ENCODE measurements at regions not wholly inside any gene's neighbourhood (a gene's known extent, or its start where the extent isn't known, plus 50 kb on each side); places are given as distances from the start of the nearest gene placed in this dataset.

- no peak for DNase-seq
These were observed 136.6 kb downstream of the PIK3R1 start for GRCh38 chr5:68352166-68352565.

GRCh38 chr5:68353605-68354004 lies 138.0 kb downstream of the PIK3R1 start:
- no peak for DNase-seq

GRCh38 chr5:68354315-68354714 lies 138.8 kb downstream of the PIK3R1 start:
- no peak for DNase-seq

- no peak for DNase-seq
These were observed 140.7 kb downstream of the PIK3R1 start for GRCh38 chr5:68356216-68356615.

- no peak for DNase-seq
These were observed 141.1 kb downstream of the PIK3R1 start for GRCh38 chr5:68356623-68357022.

GRCh38 chr5:68359699-68360098 lies 144.1 kb downstream of the PIK3R1 start:
- DNase-seq: no peak

GRCh38 chr5:68362331-68362730 lies 146.8 kb downstream of the PIK3R1 start:
- no peak for DNase-seq

GRCh38 chr5:68365889-68366288 lies 150.3 kb downstream of the PIK3R1 start:
- no peak for DNase-seq

GRCh38 chr5:68367287-68367686 lies 151.7 kb downstream of the PIK3R1 start:
- no peak for DNase-seq

GRCh38 chr5:68367717-68368116 lies 152.2 kb downstream of the PIK3R1 start:
- no peak for DNase-seq

GRCh38 chr5:68368311-68369022 lies 152.9 kb downstream of the PIK3R1 start:
- DNase-seq: no peak

- no peak for DNase-seq
These were observed 153.4 kb downstream of the PIK3R1 start for GRCh38 chr5:68369023-68369359.

GRCh38 chr5:68369457-68370125 lies 154.0 kb downstream of the PIK3R1 start:
- DNase-seq: peak; percentile 20 to 47

GRCh38 chr5:68370196-68370595 lies 154.6 kb downstream of the PIK3R1 start:
- no peak for DNase-seq

- DNase-seq: no peak
These were observed 156.1 kb downstream of the PIK3R1 start for GRCh38 chr5:68371607-68372006.

GRCh38 chr5:68372161-68372560 lies 156.6 kb downstream of the PIK3R1 start:
- no peak for DNase-seq

- DNase-seq: no peak
These were observed 157.5 kb downstream of the PIK3R1 start for GRCh38 chr5:68373050-68373449.

- DNase-seq: no peak
These were observed 159.4 kb downstream of the PIK3R1 start for GRCh38 chr5:68374796-68375518.

GRCh38 chr5:68375540-68375939 lies 160.0 kb downstream of the PIK3R1 start:
- no peak for DNase-seq

GRCh38 chr5:68376935-68377334 lies 161.4 kb downstream of the PIK3R1 start:
- no peak for DNase-seq

GRCh38 chr5:68377733-68378132 lies 162.2 kb downstream of the PIK3R1 start:
- no peak for DNase-seq

- no peak for DNase-seq
These were observed 162.8 kb downstream of the PIK3R1 start for GRCh38 chr5:68378204-68378820.

GRCh38 chr5:68379275-68380036 lies 163.9 kb downstream of the PIK3R1 start:
- DNase-seq: no peak
